ENCODE measurements at regions not wholly inside any gene's neighbourhood (a gene's known extent, or its start where the extent isn't known, plus 50 kb on each side); places are given as distances from the start of the nearest gene placed in this dataset.

DNA sequence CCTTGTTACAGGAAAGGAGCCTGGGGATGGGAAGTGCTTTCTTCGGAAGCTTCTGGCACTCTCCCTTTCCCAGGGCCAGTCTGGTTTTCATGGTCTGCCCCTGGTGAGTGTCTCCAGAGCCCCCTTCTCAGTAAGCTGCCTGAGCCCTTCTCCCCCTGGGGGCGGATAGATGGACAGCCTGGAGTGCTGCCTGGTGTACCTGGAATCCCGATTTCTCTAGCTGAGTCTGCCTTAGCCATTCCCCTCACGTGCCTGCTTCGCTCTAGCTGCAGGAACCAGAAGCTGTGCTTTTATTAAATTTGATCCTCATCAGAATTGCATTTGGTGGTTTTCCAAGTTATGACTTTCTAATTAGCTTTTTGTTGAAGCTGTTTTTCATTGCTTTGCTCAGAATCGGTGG is 152.9 kb upstream of the NAV2 start:
- Histone ChIP-seq H3K4me3 (replicated peaks in 1 of 3; ENCODE audit: low read depth in 2 of 3, low read length in 3 of 3) (no peak overlapping the region), H3K36me3 (replicated peaks in 1 of 2; ENCODE audit: control insufficient read depth in 1 of 2, insufficient read depth in 2 of 2, low read length in 2 of 2) (no peaks in the 10 kb centered on the region), H2AFZ (ENCODE audit: insufficient read depth, low read depth, low read length, poor library complexity, severe bottlenecking) (no peak overlapping the region), H3K79me2 (ENCODE audit: insufficient read depth, low read length) (no peaks in the 10 kb centered on the region), H3K9me3 (replicated peaks in 1 of 2; ENCODE audit: control insufficient read depth in 1 of 2, insufficient read depth in 1 of 2, low read length in 2 of 2) (no peaks in the 10 kb centered on the region), H3K9ac (ENCODE audit: insufficient read depth, low read length, poor library complexity, severe bottlenecking) (no peak overlapping the region), H3K27me3 (ENCODE audit: control insufficient read depth in 2 of 2, insufficient read depth in 2 of 2, low read length in 2 of 2) (no peaks in the 10 kb centered on the region), H3K27ac (ENCODE audit: low read depth in 1 of 2, low read length in 2 of 2) (no peak overlapping the region), H3K4me1 (ENCODE audit: control insufficient read depth in 1 of 2, insufficient read depth in 2 of 2, low read length in 2 of 2) (peaks cover 4% of the 10 kb centered on the region in 2 donors), H4K20me1 (ENCODE audit: insufficient read depth, low read length) (no peaks in the 10 kb centered on the region), H3K4me2 (replicated peaks; ENCODE audit: extremely low read depth, low read length, poor library complexity, severe bottlenecking) (no peak overlapping the region)
- 74% methylated on average over 5 of the region's 6 CpGs for WGBS (ENCODE audit: insufficient coverage)
- Mint-ChIP-seq H3K36me3 (no peaks in the 10 kb centered on the region), H3K27ac (no peak overlapping the region), H3K9me3 (no peaks in the 10 kb centered on the region), H3K4me1 (peaks cover 6% of the 10 kb centered on the region), H3K27me3 (ENCODE audit: low read depth in 3 of 3) (peaks cover 1 to 16% (median 16%) of the 10 kb centered on the region in 3 donors), H3K4me3 (no peak overlapping the region)
- DNase-seq: no peak
- intact Hi-C loops (cut with micrococcal nuclease): loop anchor here (5.0 kb wide), 1 partner anchor 343 kb away; no protein-coding TSS in a partner anchor
- TF ChIP-seq, protein P1, sequence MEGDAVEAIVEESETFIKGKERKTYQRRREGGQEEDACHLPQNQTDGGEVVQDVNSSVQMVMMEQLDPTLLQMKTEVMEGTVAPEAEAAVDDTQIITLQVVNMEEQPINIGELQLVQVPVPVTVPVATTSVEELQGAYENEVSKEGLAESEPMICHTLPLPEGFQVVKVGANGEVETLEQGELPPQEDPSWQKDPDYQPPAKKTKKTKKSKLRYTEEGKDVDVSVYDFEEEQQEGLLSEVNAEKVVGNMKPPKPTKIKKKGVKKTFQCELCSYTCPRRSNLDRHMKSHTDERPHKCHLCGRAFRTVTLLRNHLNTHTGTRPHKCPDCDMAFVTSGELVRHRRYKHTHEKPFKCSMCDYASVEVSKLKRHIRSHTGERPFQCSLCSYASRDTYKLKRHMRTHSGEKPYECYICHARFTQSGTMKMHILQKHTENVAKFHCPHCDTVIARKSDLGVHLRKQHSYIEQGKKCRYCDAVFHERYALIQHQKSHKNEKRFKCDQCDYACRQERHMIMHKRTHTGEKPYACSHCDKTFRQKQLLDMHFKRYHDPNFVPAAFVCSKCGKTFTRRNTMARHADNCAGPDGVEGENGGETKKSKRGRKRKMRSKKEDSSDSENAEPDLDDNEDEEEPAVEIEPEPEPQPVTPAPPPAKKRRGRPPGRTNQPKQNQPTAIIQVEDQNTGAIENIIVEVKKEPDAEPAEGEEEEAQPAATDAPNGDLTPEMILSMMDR (IDR thresholded peaks at IDR 0.05): no peak

DNA sequence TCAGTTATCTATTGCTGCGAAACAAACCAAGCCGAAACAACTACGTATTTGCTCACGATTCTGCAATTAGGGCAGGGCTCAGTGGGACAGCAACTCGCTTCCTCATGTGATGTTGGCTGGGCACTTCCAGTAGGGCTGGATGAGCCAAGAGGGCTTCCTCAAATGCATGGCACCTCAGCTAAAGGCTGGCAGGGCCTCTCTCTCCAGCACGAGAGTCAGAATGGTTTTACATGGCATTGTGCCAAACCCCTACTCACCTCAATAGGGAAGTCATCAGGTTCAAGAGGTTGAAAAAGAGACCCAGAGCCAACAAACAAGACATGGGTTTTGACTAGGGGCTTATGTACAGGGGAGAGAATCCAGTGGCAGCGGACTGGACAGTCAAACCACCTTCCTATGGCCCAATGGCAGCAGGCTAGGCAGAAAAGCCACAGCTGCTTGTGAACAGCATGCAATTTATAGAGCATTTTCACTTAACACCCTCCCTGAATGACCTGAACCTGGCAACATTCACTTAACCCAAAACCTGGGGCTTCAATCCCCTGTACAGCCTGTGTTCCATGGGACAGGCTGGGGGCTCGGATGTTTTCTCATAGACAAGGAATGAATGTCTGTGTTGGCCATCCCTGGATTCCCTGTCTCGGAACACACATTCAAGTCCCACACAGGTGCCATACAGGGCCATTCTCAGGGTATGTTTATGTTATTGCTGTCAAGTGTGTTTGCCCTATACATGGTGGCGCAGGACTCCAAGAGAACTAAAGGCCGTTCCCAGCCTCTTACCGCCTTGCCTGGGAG is 154.2 kb upstream of the NAV2 start:
- WGBS (ENCODE audit: insufficient coverage): 75% methylated on average over 6 of the region's 12 CpGs
- Mint-ChIP-seq H3K4me1 (peaks cover 2% of the 10 kb centered on the region), H3K27ac (no peak overlapping the region), H3K4me3 (no peak overlapping the region), H3K27me3 (ENCODE audit: low read depth in 3 of 3) (peaks cover 1 to 15% (median 13%) of the 10 kb centered on the region in 3 donors), H3K9me3 (no peaks in the 10 kb centered on the region), H3K36me3 (no peaks in the 10 kb centered on the region)
- TF ChIP-seq, protein P1 (IDR thresholded peaks at IDR 0.05): no peak
- no peak overlapping the region for H2AFZ ChIP-seq (ENCODE audit: insufficient read depth, low read depth, low read length, poor library complexity, severe bottlenecking)
- no peaks in the 10 kb centered on the region for H3K9me3 ChIP-seq (replicated peaks in 1 of 2; ENCODE audit: control insufficient read depth in 1 of 2, insufficient read depth in 1 of 2, low read length in 2 of 2)
- no peaks in the 10 kb centered on the region for H3K79me2 ChIP-seq (ENCODE audit: insufficient read depth, low read length)
- peak in 2 of 3 donors; percentile 6 to 30 for DNase-seq
- no peak overlapping the region for H3K27ac ChIP-seq (ENCODE audit: low read depth in 1 of 2, low read length in 2 of 2)
- no peak overlapping the region for H3K4me3 ChIP-seq (replicated peaks in 1 of 3; ENCODE audit: low read depth in 2 of 3, low read length in 3 of 3)
- H3K27me3 ChIP-seq (ENCODE audit: control insufficient read depth in 2 of 2, insufficient read depth in 2 of 2, low read length in 2 of 2): no peaks in the 10 kb centered on the region
- H3K4me1 ChIP-seq (ENCODE audit: control insufficient read depth in 1 of 2, insufficient read depth in 2 of 2, low read length in 2 of 2): no peaks in the 10 kb centered on the region
- H3K9ac ChIP-seq (ENCODE audit: insufficient read depth, low read length, poor library complexity, severe bottlenecking): no peak overlapping the region
- intact Hi-C loops (cut with micrococcal nuclease): loop anchor here (5.0 kb wide), 1 partner anchor 344 kb away; no protein-coding TSS in a partner anchor
- H3K36me3 ChIP-seq (replicated peaks in 1 of 2; ENCODE audit: control insufficient read depth in 1 of 2, insufficient read depth in 2 of 2, low read length in 2 of 2): no peaks in the 10 kb centered on the region
- no peaks in the 10 kb centered on the region for H4K20me1 ChIP-seq (ENCODE audit: insufficient read depth, low read length)
- H3K4me2 ChIP-seq (replicated peaks; ENCODE audit: extremely low read depth, low read length, poor library complexity, severe bottlenecking): no peak overlapping the region
